Left ventricle myocardium inferior (tissue), 1 donor: ENCODE measurements at regions not wholly inside any gene's neighbourhood (a gene's known extent, or its start where the extent isn't known, plus 50 kb on each side); places are given as distances from the start of the nearest gene placed in this dataset.

Experiments used
- DNase-seq: peaks from one replicate; pipeline ENCODE4 v3.0.0-alpha.2; 2020
- H3K27ac ChIP-seq: fragments of 200-600 bp; replicated peaks from 2 replicates; pipeline ENCODE4 v1.8.0; 2021
- H3K27me3 ChIP-seq: fragments of 200-600 bp; 2 replicates; pipeline ENCODE4 v1.8.0; 2021; ENCODE audit warnings: low read depth
- H3K36me3 ChIP-seq: fragments of 200-600 bp; 2 replicates; pipeline ENCODE4 v1.8.0; 2021
- H3K4me1 ChIP-seq: fragments of 200-600 bp; 2 replicates; pipeline ENCODE4 v1.8.0; 2021
- H3K4me3 ChIP-seq: fragments of 200-600 bp; 2 replicates; pipeline ENCODE4 v1.8.0; 2021; ENCODE audit warnings: mild to moderate bottlenecking, moderate library complexity
- H3K9me3 ChIP-seq: fragments of 200-600 bp; replicated peaks from 2 replicates; pipeline ENCODE4 v1.8.0; 2021
- CTCF ChIP-seq: fragments of 200-600 bp; IDR thresholded peaks from 2 replicates; pipeline ENCODE4 v1.8.0; 2021; ENCODE audit warnings: antibody characterized with exemption, mild to moderate bottlenecking, borderline replicate concordance
- intact Hi-C: fragments of 100-400 bp; cut with micrococcal nuclease; formaldehyde crosslinking; loops from one replicate; pipeline ENCODE4 v1.11.0; 2022
- donor health status: DM: no; HTN: yes; CAD: no; lungs with severe emphysema.

- intact Hi-C loops: no loop called here
- TF ChIP-seq CTCF: no peak
- Histone ChIP-seq H3K9me3 (peaks cover 52% of the 10 kb centered on the region), H3K4me3 (no peak overlapping the region), H3K27me3 (peaks cover 12% of the 10 kb centered on the region), H3K27ac (no peak overlapping the region), H3K4me1 (no peaks in the 10 kb centered on the region), H3K36me3 (no peaks in the 10 kb centered on the region)
- DNase-seq: no peak
Measured at GRCh38 chr7:156511426-156511825, 129.1 kb upstream of the RNF32 start.

- Histone ChIP-seq H3K4me3 (no peak overlapping the region), H3K4me1 (no peaks in the 10 kb centered on the region), H3K36me3 (no peaks in the 10 kb centered on the region), H3K27me3 (peaks cover 12% of the 10 kb centered on the region), H3K9me3 (peaks cover 52% of the 10 kb centered on the region), H3K27ac (no peak overlapping the region)
- intact Hi-C loops: no loop called here
- TF ChIP-seq CTCF: no peak
- no peak for DNase-seq
Measured at GRCh38 chr7:156510966-156511365, 129.6 kb upstream of the RNF32 start.

GRCh38 chr7:156509216-156509615, 131.4 kb upstream of the RNF32 start:
- peaks cover 52% of the 10 kb centered on the region for H3K9me3 ChIP-seq
- intact Hi-C loops: no loop called here
- H3K36me3 ChIP-seq: no peaks in the 10 kb centered on the region
- DNase-seq: no peak
- no peak overlapping the region for H3K27ac ChIP-seq
- no peaks in the 10 kb centered on the region for H3K4me1 ChIP-seq
- H3K27me3 ChIP-seq: peaks cover 12% of the 10 kb centered on the region
- TF ChIP-seq CTCF: no peak
- no peak overlapping the region for H3K4me3 ChIP-seq

- H3K27ac ChIP-seq: no peak overlapping the region
- H3K27me3 ChIP-seq: peaks cover 12% of the 10 kb centered on the region
- DNase-seq: no peak
- peaks cover 34% of the 10 kb centered on the region for H3K9me3 ChIP-seq
- no peaks in the 10 kb centered on the region for H3K4me1 ChIP-seq
- intact Hi-C loops: no loop called here
- no peaks in the 10 kb centered on the region for H3K36me3 ChIP-seq
- TF ChIP-seq CTCF: no peak
- H3K4me3 ChIP-seq: no peak overlapping the region
Measured at GRCh38 chr7:156505876-156506275, 134.7 kb upstream of the RNF32 start.

GRCh38 chr7:156504687-156505545, 135.7 kb upstream of the RNF32 start:
- intact Hi-C loops: no loop called here
- Histone ChIP-seq H3K4me1 (no peaks in the 10 kb centered on the region), H3K27me3 (peaks cover 12% of the 10 kb centered on the region), H3K36me3 (no peaks in the 10 kb centered on the region), H3K27ac (no peak overlapping the region), H3K4me3 (no peak overlapping the region), H3K9me3 (peaks cover 33% of the 10 kb centered on the region)
- DNase-seq: no peak
- TF ChIP-seq CTCF: no peak
